Myocyte (in vitro differentiated cells): ENCODE measurements at regions not wholly inside any gene's neighbourhood (a gene's known extent, or its start where the extent isn't known, plus 50 kb on each side); places are given as distances from the start of the nearest gene placed in this dataset.

ENCODE experiments used
- DNase-seq: peaks from one replicate; pipeline ENCODE4 v3.0.0-alpha.2; 2012; ENCODE audit warnings: low read depth

DNA sequence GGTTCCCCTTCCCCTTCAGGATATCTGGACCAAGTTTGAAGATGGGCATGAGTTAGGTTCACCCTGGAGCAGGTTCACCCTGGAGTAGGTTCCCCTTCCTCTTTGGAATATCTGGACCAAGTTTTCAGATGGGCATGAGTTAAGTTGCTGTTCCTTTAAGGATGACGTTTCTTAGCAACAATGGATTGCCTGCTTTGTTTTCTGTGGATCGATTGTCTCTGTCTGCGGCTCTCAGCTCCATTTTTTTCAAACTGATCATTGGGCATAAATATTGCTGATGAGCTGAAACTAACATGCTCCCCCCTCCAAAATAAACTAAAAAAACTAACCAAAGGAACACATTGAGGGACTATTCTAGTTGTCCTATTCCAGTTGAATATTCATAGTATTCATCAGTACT is 149.5 kb downstream of the SPP2 start:
- DNase-seq, result no peak

DNA sequence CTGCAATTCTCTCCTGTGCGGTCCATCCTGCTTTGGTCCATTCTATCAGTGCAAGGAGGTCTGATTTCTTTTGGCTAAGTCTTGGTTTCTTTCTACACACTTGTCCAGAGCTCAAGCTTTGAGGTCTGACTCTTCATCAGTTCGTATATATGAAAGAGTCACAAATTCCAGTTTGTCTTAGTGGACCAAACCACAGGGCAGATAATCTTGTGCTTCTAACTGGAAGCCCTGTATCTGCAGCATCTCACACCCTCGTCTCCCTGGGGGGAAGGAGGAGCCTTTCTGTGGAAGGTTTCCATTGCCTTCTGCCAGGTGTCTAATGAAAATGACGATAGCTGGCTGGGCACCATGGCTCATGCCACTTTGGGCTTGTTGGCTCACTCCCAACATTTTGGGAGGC is 148.5 kb downstream of the SPP2 start:
- no peak for DNase-seq

DNA sequence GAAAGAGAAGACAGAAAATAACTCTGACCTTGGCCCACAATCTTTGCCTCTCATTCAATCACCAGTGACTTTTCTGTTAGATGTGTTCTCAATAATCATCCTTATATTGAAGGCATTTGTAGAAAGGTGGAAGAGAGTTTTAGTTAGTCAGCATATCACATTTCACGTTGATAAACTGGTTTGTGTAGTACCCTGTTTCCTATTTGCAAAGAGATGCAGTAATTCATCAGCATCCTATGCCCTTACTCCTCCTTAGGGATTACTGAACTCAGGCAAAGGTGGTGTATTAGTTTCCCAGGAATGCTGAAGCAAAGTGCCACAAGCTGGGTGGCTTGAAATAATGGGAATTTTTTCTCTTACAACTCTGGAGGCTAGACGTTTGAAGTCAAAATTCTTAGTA is 145.0 kb downstream of the SPP2 start:
- DNase-seq, result no peak

DNA sequence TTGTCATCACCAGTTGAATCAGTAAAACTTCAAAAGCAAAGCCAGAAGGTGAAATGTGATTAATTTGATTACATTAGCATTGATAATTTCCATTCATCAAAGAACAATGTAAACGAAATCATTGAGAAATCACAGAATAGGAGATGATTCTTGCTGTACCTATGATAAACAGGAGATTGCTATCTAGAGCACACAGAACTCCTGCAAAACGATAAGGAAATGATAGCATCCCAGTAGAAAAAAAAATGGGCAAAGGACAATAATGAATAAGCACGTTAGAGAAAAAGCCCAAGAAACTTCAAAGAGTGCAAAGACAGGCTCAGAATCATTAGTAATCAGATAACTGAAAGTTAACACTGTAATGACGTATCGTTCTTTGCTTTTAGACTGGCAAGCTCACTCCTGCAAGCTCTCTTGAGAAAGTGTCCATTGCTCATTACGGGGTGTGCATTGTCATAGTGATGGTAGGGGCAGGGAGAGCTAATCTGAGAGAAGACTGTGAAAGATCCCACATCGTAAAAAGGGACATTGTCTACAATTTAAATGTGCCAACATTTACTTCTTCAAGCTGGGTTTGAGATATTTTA is 143.6 kb downstream of the SPP2 start:
- DNase-seq, result no peak

DNA sequence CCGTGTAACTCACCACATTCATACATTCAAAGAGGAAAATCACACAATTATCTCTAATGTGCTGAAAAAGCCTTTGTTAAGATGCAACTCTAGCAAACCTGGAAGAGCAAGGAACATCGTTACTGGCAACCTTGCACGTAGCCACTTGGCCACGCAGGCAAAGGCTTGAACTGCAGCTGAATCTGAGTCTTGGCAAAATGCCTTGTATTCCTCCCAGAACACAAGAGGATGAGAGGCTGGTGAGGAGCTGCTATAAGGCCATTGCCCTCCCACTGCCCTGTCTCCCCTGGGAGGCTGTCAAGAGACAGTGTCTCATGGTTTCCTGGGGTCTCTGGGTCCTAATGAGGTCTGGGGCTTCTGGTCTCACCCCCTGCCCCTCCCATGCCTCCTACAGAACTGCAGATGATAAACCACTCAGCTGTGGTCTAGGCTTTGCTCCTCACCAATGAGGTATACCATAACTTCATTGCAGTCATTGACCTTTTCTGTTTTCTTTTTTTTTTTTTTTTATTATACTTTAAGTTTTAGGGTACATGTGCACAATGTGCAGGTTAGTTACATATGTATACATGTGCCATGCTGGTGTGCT is 141.4 kb downstream of the SPP2 start:
- no peak for DNase-seq

DNA sequence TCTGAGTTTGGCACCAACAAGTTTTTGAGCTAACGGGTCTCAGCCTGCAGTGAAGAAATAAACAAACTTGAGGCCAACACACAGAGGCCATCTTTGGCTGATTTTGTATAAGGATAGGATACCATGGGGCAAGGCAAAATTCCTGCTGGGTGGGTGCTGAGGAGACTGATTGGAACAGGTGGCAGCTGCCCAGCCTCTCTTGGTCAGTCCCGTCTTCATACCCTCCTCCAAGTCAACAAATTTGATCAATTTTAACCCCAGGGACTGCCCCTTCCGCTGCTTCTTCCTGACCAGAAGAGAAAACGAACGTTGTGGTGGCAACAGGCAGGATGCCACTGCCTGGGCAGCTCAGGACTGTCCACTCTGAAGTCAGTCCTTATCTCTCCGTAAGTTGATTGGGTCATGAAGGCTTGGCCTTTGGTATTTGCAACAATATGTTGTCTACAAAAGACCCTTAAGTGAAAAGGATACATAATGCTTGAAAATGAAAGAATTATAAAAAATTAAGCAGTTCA is 139.3 kb downstream of the SPP2 start:
- peak; percentile 32 for DNase-seq

DNA sequence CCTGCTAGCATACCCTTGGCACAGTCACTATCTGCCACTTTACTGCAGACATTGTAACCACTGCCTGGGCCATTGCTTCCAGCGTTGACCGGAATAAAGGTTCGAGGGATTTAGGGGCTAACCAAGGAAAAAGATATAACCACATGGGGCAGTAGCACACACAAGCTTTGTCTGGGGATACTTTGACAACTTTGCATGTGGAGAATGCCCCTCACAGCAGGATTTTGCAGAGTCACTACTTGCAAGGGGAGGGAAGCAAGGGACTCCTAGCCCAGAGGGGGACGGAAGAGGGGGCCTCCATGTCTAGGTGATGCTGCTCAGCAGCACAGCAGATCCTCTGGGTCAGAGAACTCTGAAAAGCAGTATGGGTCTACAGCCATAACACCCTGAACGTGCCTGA is 138.7 kb downstream of the SPP2 start:
- no peak for DNase-seq

DNA sequence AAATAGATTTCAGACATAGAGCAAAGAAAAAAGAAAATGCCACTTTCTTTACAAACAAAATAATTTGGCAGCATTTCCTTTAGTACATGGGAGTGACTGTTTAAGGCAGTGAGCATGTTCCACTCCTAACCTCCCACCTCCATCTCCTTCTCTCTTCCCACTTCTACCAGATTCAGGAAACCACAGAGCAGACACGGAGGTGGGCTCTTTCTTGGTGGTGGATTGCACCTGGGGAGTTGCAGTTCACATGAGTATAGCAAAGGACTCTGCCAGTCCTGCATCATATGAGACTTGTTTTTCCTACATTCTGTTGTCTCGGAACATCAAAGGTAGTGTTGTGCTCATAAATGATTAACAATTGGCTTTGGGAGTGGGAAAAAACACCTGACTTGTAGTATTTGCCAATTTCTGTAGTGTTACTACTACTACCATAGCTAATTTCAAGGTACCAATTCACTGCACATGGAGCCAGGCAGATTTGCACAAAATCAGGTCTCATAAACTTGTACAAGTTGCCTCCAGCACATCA is 137.2 kb downstream of the SPP2 start:
- no peak for DNase-seq

DNA sequence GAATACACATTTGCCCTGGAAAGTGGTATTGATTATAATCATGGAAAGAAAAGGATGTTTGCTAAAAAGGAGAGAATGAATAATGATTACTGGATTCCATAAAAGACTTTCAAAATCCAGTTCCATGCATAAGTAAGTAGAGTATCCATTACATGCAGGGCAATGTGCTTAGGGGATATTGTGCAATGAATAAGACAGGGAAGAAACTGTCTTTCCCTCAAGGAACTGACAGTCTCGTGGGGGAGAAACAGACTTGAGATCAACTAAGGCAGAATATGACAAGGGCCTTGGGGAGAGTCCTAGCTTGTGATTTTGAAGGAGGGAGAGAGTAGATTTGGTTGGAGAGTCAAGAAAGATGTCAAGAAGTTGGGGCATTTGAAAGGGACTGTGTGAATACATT is 130.6 kb downstream of the SPP2 start:
- no peak for DNase-seq

DNA sequence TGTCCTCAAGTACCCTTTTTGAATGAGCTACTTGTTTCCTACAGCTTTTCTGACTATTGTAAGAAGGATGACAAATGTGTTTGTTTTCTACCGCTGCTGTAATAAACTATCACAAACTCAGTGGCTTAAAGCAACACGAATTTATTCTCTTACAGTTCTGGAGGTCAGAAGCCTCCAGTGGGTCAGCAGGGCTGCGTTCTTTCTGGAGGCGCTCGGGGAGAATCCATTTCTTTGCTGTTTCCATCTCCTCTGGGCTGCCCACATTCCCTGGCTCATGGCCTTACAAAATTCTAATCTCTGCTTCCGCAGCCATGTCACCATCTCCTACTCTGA is 128.5 kb downstream of the SPP2 start:
- no peak for DNase-seq

DNA sequence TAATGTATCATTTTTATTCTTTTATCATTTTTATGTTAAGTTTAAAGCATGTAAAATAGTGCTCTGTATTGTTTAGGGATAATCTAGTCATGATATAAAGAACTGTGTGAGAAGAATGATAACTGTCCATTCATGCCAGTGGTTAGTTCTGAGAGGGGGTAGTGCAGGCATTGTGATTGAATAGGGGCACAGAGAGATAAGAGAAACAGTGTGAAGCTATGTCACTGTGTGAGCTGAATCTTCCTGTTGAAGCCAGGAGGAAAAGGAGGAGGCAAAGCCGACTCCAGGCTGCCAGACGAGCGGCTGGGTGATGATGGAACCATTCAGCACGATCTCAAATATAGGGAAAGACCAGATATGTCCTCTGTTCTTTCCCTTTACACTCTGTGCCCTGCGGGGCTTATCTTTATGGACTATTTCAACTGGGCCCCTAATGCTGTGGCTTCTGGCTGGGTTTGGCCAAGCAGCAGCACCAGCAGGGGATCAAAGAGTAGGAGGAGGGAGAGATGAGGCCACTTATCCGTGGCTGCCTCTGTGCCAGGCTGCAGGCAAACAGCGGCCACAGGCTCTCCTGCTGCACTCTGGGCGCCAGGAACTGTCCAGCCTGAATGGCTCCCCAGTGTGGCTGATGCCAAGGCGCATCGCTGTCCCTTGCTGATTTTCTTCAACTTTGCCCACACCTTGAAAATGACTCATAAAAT is 128.0 kb downstream of the SPP2 start:
- peak; percentile 65 for DNase-seq

DNA sequence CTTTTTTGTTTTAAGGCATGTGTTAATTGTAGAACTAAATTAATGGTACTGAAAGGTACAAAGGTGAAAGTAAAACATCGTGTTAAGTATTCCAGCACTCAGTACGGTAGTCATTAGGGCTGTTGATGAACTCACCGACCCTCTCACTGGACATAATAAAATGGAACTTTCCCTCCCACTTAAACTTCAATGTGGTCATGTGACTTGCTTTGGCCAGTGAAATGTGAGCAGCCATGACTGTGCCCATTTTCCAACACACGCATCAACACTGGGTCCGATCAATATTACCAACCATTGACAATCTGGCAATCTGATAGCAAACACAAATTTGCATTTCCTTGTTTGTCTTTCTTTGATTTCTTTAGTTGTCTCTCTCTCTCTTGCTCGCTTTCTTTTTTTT is 125.1 kb downstream of the SPP2 start:
- DNase-seq, result no peak

DNA sequence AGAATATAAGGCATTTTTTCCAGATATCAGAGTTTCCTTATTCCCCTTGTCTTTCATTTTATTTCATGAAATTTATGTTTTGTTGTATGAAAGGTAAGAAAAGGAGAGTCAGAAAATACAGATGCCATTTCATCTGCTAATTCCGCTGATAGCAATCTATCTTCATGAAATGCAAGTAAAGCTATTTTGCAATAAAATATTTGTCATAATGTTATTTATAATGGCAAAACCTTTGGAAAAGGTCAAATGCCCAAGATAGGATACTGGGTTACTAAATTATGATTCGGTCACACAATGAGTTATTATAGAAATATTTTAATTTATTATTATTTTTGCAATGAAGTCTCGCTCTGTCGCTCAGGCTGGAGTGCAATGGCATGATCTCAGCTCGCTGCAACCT is 124.2 kb downstream of the SPP2 start:
- no peak for DNase-seq

DNA sequence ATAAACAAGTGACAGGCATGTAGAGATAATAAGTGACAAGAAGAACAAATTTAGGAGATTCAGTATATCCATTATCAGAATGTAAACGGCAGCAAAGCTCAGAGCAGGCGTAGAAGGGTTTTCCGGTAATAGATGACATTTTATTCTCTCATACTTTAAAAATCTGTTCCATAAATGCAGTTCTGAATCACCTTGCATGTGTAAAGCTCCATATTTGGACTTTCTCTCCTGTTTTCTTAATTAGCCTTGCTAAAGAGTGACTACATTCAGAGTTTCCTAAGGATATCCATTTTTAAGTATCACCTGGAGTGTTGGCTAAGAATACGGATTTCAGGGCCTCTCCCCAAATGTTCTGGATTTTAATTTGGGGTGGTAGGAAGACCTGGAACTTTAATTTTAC is 122.0 kb downstream of the SPP2 start:
- DNase-seq, result no peak

DNA sequence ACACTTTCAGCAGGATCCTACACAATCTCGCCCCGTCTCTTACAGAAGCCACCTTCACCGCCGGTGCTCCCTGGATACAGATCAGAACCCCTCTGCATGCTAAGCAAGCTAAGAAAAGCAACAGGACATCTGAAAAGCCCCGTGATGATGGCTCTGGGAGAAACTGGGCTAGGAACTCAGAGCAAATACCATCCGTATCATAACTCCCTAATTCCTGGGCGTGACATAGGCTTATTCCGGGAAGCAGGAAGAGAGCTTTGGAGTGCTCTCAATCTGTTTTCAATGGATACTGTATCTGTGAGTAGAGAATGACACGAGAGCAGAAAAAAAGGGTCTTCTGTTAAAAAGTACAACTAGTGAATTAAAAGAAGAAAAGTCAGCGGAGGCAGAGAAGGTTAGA is 121.6 kb downstream of the SPP2 start:
- DNase-seq, result no peak

DNA sequence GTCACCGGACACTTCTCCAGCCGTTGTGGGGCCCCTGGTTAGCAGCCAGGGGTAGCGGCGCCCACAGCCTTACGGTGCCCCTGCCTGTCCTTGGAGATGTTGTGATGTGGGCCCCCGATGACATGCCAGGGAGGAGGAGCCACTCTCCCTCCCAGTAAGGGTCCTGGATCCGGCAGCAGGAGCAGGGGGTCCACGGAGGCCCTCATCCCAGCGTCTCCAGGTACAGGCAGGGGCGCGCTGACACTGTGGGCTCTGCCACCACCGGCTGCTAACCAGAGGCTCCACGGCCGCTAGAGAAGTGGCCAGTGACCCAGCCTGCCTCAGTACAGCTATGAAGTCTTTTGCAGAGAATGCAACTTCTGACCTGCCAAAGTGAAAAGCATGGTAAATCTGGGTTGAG is 121.2 kb downstream of the SPP2 start:
- no peak for DNase-seq

DNA sequence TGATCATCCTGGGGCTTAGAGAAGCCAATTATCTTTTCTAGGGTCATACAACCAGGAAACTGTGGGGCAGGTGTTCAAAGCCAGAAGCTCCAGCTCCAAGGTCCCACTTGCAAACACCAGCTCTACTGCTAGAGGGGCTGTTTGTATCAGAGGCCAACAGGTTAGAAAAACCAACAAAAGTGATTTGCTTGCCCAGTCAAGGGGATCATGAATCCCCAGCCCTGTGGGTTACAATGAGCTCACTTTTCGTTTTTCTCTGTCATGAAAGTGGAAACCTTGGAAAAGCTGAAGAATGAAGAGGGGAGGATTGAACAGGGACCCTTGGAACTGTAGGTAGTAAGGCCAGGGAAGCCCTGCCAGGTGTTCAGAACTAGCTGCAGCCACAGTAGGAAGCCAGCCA is 119.2 kb downstream of the SPP2 start:
- no peak for DNase-seq

DNA sequence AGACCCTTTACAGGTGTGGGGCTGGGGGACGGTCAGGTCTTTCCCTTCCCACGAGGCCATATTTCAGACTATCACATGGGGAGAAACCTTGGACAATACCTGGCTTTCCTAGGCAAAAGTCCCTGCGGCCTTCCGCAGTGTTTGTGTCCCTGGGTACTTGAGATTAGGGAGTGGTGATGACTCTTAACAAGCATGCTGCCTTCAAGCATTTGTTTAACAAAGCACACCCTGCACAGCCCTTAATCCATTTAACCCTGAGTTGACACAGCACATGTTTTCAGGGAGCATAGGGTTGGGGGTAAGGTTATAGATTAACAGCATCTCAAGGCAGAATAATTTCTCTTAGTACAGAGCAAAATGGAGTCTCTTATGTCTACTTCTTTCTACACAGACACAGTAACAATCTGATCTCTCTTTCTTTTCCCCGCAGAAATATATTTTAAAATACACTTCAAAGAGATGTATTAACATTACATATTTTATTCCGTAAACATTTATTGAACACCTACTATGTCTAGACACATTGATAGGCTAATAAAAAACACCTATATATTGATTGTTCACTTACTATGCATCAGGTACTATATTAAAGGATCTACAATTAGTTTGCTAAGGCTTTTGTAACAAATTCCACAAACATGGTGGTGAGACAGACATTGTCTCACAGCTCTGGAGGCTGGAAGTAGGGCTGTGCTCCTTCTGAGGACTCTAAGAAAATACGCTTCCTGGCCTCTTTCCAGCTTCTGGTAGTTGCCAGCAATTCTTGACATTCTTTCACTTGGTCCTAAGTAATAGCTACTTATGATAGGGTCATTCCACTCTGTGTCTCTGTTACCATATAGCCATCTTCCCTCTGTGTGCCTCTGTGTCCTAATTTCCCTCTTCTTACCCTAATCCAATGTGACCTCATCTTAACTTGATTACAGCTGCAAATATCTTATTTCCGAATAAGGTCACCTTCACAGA is 118.4 kb downstream of the SPP2 start:
- DNase-seq, result peak; percentile 70

DNA sequence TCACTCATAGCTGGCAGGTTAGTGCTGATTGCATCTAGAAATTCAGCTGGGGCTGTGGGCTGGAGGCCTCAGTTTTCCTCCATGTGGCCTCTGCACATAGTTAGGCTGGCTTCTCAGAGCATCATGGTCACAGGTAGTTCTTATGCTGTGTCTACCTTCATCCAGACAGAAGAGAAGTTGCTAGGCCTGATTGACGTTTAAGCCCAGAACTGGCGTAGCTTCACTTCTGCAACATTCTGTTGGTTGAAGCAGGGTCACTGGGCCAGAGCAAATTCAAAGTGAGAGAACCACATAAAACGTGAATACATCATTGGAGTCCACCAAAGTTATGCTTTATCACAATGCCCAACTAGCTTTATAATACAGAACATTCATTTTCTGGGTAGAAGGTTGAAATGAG is 116.0 kb downstream of the SPP2 start:
- no peak for DNase-seq

DNA sequence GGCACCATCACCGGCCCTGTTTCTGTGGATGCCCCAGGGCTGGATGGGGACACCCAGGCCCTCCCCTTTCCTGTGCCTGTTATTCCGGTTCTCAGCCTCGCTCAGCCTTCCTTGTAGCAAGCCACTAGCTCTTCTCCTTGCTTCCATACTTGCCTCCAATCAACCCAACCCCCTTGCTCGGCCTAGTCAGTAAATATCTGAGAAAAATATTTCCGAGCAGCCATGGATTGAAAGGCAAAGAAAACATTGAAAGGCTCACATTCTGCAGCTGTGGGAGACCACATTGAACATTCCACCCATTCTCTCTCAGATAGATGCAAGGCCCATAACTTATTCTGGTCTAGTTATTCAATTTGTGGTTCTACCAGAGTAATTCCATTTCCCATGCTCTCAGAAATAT is 114.9 kb downstream of the SPP2 start:
- DNase-seq, result peak; percentile 58
